ENCODE measurements at regions not wholly inside any gene's neighbourhood (a gene's known extent, or its start where the extent isn't known, plus 50 kb on each side); places are given as distances from the start of the nearest gene placed in this dataset.

DNA sequence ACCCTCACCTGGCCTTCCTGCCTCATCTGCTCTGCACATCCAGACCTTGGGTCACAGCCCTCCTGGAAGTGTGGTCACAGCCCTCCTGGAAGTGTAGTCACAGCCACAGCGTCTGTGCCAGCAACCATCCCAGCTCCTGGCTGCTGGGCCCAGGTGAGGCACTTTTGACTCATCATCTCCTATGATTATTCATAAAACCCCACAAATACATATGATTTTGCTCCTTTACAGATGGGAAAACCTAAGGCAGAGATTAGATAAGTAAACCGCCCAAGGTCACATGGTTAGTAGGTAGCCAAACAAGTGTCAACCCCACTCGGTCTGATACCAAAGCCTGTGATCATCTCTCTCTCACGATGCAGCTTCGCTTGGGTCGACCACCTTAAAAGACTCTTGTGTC lies 94.3 kb downstream of the PRLHR start:
- no peak for DNase-seq (ENCODE audit: low spot score)

DNA sequence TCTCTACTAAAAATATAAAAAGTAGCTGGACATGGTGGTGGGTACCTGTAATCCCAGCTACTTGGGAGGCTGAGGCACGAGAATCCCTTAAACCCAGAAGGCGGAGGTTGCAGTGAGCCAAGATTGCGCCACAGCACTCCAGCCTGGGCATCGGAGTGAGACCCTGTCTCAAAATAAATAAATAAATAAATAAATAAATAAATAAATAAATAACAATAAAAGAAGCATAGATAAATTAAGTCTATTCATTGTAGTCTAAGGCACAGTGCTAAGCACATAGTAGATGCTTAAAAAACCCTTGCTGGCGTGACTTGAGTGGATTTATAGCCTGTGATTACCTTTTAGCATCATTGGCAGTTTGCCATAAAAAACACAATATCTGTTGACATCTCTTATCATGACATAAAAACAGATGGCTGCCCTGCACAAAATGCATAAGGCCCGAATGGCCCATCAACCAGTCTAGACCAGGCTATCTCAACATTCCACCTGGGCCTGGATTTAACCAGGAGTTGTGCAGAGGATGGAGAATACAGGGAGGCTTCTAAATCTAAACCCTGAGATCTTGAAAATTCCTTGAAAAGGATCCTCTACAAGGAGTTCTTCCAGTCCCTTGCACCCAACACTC lies 94.9 kb downstream of the PRLHR start:
- DNase-seq (ENCODE audit: low spot score) = no peak

DNA sequence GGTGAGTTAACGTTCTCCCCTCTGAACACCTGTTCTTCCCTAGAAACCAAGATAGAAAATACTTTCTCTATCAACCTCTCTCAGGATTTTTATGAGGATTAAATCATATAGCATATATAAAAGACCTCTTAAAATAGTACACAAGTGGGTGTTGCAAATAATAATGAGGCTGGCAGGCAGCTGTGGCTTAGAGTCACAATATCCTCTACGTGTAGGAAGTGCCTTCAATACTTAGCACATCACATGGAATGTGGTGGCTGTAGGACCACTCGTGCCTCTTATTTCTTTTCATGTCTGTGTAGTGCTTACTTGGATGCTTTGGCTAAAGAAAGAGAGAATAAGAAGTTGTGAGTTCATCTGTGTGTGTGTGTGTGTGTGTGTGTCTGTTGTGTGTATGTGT lies 96.3 kb downstream of the PRLHR start:
- no peak for DNase-seq (ENCODE audit: low spot score)

DNA sequence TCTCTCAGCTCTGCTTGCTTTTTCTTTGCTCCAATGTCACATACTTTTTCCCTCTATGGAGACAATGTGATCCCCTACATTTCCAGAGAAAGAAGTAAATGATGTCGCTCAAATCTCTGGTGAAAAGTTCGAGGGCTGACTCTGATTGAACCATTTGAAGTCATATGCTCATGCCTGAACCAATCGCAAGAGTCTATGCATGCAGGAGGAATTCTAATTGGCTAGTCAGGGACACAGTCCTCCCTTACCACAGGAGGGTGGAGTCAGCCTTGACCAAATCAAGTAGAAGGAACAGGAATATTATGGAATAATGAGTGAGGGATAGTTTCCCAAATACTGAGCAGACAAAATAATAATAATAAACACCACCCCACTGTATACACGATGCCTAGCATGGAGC lies 96.8 kb downstream of the PRLHR start:
- DNase-seq (ENCODE audit: low spot score) = no peak

DNA sequence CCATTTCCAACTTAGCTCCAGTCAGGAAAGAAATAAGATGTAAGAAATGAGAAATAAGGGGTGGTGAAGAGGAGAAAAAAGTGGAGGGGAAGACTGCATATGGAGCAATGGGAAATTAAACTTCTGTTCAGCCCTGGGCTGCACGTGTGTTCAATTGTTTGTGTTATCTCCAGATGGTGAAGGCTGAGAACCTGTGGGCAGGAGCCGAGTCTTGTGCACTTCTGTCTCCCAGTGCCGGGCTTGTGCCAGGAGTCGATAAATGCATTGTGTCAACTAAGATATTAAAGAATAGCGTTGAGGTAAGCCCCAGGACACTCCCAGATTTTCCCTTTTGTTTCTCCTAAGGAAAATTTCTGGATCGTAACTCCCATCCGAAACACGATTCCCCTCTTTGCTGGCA lies 98.2 kb downstream of the PRLHR start:
- no peak for DNase-seq (ENCODE audit: low spot score)

DNA sequence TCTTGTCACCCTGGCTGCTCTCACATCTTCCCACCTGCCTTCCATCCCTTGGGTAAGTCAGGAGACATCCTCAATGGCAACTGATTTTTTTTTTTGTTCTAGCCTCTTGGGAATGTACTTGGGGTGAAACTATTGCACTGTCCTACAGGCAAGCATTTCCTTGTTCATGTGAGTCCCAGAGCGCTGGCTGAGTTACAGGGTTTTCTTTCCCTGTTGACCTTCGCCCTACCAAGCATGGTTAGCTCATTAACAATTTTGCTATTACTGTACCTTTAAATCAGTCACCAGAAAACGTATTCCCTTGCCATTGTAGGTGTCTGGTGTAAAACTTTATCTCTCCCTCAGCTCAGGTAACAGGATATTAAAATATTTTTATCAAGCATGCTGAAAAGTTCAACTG lies 98.9 kb downstream of the PRLHR start:
- no peak for DNase-seq (ENCODE audit: low spot score)

DNA sequence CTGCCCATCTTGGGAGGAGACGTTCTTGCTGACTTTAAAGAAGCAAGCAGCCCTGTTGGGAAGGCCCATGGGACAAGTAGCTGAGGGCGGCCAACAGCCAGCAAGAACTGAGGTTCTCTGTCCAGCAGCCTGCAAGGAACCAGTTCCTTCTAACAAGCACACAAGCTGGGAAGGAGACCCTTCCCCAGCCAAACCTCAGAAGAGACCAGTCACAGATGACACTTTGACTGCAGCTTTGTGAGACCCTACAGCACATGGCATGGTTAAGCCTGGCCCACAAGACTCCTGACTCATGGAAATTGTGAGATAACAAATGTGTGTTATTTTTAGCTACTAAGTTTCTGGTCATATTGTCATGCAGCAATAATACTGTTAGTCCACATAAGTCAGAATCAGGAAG lies 99.9 kb downstream of the PRLHR start:
- DNase-seq (ENCODE audit: low spot score) = no peak

DNA sequence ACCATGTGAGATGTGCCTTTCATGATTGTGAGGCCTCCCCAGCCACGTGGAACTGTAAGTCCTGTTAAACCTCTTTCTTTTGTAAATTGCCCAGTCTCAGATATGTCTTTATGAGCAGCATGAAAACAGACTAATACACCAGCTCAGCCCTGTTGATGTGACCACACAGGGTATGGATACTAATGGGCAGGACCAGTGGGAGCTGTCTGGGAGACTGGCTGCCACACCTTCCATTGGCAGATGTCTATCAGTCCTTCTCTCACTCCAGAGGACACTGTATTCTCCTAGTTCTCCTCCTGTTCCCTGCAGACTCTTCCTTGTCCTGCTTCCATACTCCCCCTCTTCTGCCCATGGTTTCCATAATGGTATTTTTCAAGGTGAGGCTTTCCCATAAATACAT lies 104.4 kb downstream of the PRLHR start:
- no peak for DNase-seq (ENCODE audit: low spot score)

DNA sequence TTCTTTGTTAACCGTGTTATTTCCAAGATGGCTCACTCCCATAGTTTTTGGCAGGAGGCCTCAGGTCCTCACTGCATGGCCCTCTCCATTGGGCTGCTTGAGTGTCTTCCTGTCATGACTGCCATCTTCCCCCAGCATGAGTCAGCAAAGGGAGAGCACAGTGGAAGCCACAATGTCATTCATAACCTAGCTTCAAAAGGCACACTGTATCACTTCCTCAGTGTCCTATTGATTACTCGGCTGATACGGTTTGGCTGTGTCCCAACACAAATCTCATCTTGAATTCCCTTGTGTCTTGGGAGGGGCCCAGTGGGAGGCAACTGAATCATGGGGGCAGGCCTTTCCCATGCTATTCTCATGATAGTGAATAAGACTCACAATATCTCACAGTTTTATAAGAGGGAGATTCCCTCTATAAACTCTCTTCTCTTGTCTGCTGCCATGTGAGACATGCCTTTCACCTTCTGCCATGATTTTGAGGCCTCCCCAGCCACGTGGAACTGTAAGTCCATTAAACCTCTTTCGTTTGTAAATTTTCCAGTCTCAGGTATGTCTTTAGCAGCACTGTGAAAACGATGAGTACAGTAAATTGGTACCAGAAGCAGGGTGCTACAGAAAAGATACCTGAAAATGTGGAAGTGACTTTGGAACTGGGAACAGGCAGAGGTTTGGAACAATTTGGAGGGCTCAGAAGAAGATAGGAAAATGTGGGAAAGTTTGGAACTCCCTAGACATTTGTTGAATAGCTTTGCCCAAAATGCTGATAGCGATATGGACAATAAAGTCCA lies 106.5 kb downstream of the PRLHR start:
- DNase-seq (ENCODE audit: low spot score) = no peak

DNA sequence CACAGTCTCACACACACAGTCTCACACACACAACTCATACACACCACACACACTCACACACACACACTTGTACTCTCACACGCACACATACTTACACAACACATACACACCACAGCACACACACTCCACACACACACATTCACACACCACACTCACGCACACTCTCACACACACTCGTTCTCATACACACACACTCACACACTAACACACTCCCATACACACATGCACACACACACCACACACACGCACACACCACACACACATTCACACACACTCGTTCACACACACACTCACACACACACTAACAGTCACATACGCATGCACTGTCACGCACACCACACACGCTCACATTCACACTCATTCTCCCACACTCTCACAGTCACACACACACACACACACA lies 109.8 kb downstream of the PRLHR start:
- DNase-seq (ENCODE audit: low spot score) = no peak

DNA sequence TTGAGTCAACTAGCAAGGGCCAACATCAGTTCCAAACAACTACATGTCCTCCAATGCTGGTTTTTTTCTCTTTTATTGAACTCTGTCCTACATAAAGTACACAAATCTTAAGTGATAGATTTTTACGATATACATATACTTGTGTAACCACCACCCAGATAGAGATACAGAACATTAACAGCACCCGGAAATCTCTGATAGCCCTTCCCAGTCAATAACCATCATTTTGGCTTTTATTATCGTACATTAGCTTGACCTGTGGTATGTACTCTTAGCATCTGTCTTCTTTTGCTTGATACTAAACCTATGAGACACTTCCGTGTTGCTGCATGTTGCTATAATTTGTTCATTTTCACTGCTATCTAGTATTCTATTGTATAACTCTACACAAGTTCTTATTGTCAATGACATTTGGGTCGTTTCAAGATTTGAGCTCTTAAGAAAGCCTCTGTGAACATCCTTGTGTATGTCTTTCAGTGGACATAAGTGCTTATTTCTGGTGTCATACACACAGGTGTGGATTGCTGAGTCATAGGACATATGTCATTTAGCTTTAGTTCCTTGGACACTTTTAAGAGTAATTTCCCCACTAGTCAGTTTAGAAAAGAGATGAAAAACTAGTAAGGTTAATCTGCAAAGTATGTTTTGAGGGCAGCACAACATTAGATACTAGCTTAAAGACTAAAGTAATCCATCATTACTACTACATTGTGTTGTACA lies 111.1 kb downstream of the PRLHR start:
- DNase-seq (ENCODE audit: low spot score) = no peak

DNA sequence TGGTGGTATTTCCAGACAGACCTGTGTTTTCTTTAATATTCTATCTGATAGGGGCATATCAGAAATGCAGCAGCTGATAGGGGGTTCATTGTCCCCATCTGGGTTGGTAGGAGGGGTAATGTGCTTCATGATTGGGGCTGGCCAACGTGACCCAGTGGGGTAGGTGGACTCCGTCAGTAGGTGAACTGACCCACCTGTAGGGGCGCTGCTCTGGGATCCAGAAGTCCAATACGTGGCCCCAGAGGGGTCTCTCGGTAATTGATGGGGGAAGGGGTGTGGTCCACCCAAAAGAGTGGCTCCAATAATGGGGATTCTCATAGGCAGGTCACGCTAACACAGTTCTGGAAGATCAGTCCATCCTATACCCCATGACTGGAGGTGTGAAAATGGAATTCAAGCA lies 112.0 kb downstream of the PRLHR start:
- no peak for DNase-seq (ENCODE audit: low spot score)

DNA sequence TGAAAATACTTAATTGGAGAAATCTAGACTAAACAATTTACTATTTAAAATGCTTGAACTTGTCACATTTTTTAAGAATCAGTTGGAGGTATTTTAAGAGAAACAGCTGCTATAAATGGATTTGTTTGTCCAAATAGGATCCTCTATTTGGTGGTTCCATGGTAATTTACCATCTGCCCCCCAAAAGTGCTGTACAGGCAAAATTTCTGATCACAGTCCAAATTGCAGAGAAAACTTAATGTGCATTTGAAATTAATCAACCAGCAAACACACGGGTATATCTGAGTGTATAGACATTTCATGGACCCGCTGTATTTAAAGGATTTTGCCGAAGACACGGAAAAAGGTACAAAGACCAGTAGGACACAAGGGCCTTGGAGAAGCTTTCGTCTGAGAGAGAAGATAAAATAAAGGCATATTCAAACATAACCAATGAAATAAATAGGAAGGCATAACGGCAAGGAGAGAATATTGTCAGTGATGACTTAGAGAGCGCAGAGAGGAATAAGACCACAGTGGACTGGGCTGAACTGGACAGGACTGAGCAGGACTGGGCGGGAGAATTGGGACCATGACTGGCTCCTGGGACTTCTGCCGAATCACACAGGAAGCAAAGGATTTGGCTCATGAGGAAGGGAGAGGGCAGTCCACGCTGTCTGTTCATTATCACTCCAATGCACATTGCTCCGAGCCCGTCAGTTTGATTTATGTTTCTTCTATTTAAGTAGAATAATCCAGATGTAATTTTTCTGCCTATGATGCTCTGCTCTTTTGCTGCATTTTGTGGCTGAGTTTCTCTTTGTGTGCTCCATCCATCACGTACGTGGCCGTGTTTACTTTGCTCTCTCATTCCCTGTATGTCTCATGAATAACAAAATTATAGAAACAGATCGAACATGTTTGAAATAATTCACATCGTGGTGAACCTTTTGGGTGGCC lies 112.8 kb downstream of the PRLHR start:
- DNase-seq (ENCODE audit: low spot score) = no peak

DNA sequence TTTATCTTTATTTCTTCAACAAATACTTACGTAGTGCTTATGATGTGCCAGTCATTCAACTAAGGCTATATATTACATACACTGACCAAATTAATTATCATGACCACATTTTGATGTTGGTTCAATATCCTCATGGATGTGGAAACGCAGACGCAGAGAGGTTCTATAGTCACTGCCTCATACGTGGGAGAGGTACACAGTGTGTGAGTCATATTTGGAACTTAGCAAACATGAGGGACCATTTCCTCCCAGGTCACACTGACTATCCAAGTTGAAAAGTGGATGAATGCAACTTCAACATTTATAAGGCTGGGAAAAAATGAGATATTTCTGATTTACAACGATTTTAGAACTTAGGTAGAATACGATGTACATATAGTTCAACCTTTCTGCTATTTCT lies 113.6 kb downstream of the PRLHR start:
- DNase-seq (ENCODE audit: low spot score) = no peak

DNA sequence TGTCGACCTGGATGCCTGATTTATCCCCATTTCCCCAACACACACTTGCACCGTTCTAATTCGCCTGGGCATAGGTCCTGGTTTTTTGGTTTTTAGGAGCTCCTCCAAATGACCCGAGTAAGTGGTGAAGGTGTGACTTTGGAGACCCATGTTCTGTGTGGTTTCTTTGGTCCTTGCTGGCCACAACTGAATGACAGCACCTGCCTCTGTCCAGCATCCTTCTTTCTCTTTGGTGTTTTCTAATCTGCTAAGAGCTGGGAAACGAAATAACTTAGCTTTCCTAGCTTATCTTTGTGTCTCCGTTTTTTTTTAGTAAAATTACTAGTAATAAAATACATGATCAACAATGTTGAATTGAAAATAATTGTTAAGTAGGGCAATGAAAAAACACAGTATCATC lies 120.2 kb downstream of the PRLHR start:
- no peak for DNase-seq (ENCODE audit: low spot score)

DNA sequence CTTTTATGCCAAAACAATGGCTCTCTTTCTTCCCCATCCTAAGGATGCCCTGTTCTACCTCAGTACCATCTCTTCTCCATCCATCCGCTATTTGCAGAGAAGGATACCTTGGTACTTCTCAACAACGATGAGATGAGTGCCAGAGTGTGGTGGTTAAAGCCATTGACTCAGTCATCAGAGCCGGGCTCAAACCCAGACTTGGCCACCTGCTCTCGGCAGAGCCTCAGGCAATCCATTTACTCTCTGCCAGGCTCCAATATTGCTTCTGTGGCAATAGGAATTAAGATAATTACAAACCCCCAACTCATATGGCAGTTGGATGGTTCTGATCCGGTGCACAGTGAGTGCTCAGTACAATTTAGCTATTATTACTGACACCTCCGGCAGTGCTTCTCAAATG lies 121.3 kb downstream of the PRLHR start:
- DNase-seq (ENCODE audit: low spot score) = no peak

DNA sequence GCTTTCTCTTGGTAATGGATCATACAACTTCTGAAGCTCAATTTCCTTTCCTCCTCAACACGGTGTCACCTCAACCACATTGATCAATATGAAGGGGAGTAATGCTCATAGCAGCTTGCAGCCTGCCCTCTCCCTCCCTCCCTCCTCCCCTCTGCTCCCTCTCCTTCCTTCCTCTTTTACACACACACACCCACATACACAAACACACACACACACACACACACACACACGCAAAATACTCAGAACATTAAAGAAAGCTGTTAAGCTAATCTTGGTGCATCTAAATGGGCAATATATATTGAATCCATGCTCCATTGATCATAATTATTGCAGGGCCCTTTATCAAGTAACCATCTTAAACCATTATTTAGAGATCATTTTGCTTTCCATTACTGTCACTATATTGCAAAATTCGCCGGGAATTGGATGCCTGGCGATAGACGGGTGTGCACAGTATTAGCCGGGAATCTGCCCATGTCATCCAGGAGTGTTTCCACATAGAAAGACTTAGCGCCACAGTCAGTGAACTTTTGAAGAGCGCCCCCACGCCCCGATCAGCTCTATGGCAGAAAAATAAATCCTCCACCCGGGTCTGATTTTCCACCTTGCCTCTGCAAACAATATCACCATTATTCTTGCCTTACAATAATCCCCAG lies 122.0 kb downstream of the PRLHR start:
- no peak for DNase-seq (ENCODE audit: low spot score)

DNA sequence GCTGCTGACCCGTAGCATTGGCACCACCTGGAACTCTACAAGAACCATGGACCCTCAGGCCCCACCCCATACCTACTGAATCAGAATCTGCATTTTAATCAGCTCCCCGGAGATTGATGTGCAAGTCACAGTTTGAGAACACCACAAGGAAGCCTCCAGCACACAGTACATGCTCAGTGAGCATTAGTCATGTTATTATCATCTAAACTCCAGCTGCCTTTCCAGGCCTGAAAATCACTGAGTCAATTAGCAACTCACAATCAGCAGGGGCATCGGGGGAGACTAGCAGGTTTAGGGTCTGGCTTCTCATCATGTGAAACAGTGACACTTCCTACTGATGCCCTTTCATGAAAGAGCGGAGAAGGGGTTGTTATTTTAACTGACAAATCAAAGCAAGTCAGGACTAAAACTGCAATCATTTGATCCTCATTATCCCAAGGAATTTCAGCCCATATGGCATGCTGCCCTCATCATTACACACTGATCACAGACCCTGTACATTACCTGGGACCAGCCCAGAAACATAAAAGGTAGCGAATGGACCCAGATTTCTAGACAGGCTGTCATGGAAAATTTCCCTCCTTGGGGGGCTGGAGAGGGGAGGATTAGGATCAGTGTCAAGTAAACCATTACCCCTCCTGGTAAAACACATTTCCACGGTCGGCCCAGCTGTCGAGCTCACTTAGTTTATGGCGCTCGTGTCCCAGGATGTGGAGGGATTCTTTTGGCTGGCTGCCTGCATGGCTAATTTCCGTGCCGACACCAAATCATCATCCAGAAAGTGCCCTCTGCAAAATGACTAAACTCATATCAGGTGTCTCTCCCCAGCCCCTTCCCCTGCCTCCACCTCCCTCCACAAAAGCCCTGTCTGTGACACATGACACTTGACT lies 122.8 kb downstream of the PRLHR start:
- no peak for DNase-seq (ENCODE audit: low spot score)

DNA sequence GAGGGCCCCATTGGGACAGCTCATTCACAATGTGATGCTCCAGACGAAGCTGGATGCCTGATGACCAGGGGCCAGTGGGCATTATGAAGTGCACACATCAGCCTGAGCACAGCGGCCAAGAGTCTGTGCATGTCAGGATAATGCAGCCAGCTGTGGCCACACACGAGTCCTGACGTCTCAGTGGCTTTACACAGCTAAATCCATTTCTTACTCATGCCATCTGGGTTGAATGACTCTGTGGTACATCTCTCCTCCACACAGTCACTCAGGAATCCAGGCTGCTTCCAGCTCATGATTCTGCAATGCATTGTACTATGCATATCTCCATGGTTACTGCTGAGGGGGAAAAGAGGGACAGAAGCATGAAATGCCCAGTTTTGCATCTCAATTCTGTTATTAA lies 123.6 kb downstream of the PRLHR start:
- DNase-seq (ENCODE audit: low spot score) = no peak

DNA sequence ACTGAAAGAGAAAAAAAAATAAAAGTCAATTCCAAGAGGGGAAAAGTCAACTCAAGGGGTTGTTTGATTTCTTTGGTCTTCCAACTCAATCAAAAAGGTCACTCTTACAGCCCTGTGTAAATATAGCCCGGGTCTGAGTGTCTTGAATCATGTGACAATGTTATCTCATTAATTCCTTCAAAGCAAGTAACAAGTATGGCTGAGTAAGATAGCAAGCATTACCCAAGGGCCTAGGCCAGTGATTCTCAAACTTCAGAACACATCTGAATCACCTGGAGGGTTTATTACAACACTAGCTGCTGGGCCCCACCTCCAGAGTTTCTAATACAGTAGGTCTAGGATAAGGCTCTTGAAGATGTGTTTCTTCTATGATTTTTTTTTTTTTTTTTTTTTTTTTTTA lies 125.0 kb downstream of the PRLHR start:
- DNase-seq (ENCODE audit: low spot score) = no peak

DNA sequence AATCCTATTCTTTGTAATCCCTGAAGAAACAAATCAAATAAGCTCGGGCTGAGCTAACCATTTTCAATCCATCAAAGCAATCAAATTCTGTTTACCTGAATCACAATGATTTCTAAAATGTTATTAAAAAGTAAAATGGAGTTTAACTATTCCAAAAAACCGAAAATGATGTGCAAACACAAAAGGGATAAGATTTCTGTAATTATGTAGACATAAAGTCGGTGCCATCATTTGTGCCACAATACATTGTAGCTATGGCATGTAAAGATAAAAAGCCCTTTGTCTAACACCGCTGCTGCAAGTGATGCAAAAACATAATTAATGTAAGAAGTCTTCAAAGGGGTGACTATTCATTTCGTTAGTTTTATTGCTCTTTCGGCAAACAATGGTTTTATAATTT lies 125.1 kb upstream of the FAM204A start:
- DNase-seq (ENCODE audit: low spot score) = no peak
